ENCODE measurements at regions not wholly inside any gene's neighbourhood (a gene's known extent, or its start where the extent isn't known, plus 50 kb on each side); places are given as distances from the start of the nearest gene placed in this dataset.

GRCh38 chr10:77692782-77693181 is 55.2 kb upstream of the KCNMA1 start:
- Histone ChIP-seq H3K36me3 (ENCODE audit: control insufficient read depth in 1 of 2, insufficient read depth in 2 of 2, low read length in 2 of 2) (no peaks in the 10 kb centered on the region), H3K27ac (ENCODE audit: low read depth, low read length) (no peak overlapping the region), H3K27me3 (ENCODE audit: control insufficient read depth in 1 of 2, insufficient read depth in 2 of 2, low read length in 2 of 2) (no peaks in the 10 kb centered on the region), H3K4me1 (ENCODE audit: control insufficient read depth in 1 of 2, insufficient read depth in 2 of 2, low read length in 2 of 2) (no peaks in the 10 kb centered on the region), H3K9ac (ENCODE audit: low read depth in 1 of 2, low read length in 2 of 2) (no peak overlapping the region), H3K4me3 (ENCODE audit: low read depth in 1 of 2, low read length in 2 of 2) (no peak overlapping the region), H3K9me3 (ENCODE audit: control insufficient read depth in 1 of 2, low read length in 2 of 2) (no peaks in the 10 kb centered on the region)

- Histone ChIP-seq H3K9me3 (ENCODE audit: control insufficient read depth in 1 of 2, low read length in 2 of 2) (no peaks in the 10 kb centered on the region), H3K27ac (ENCODE audit: low read depth, low read length) (no peak overlapping the region), H3K36me3 (ENCODE audit: control insufficient read depth in 1 of 2, insufficient read depth in 2 of 2, low read length in 2 of 2) (no peaks in the 10 kb centered on the region), H3K4me1 (ENCODE audit: control insufficient read depth in 1 of 2, insufficient read depth in 2 of 2, low read length in 2 of 2) (no peaks in the 10 kb centered on the region), H3K9ac (ENCODE audit: low read depth in 1 of 2, low read length in 2 of 2) (no peak overlapping the region), H3K27me3 (ENCODE audit: control insufficient read depth in 1 of 2, insufficient read depth in 2 of 2, low read length in 2 of 2) (no peaks in the 10 kb centered on the region), H3K4me3 (ENCODE audit: low read depth in 1 of 2, low read length in 2 of 2) (no peak overlapping the region)
Measured at GRCh38 chr10:77689339-77689738, 51.7 kb upstream of the KCNMA1 start.

- H3K27me3 ChIP-seq (ENCODE audit: control insufficient read depth in 1 of 2, insufficient read depth in 2 of 2, low read length in 2 of 2), result no peaks in the 10 kb centered on the region
- H3K27ac ChIP-seq (ENCODE audit: low read depth, low read length), result no peak overlapping the region
- H3K4me3 ChIP-seq (ENCODE audit: low read depth in 1 of 2, low read length in 2 of 2), result no peak overlapping the region
- H3K9me3 ChIP-seq (ENCODE audit: control insufficient read depth in 1 of 2, low read length in 2 of 2), result no peaks in the 10 kb centered on the region
- H3K9ac ChIP-seq (ENCODE audit: low read depth in 1 of 2, low read length in 2 of 2), result no peak overlapping the region
- no peaks in the 10 kb centered on the region for H3K36me3 ChIP-seq (ENCODE audit: control insufficient read depth in 1 of 2, insufficient read depth in 2 of 2, low read length in 2 of 2)
- H3K4me1 ChIP-seq (ENCODE audit: control insufficient read depth in 1 of 2, insufficient read depth in 2 of 2, low read length in 2 of 2), result peaks cover 0 to 1% of the 10 kb centered on the region in 2 donors
Measured at GRCh38 chr10:77687621-77688020, 50.0 kb upstream of the KCNMA1 start.

All from duodenal mucosa (tissue), 2 donors.